ENCODE measurements at regions not wholly inside any gene's neighbourhood (a gene's known extent, or its start where the extent isn't known, plus 50 kb on each side); places are given as distances from the start of the nearest gene placed in this dataset.

DNA sequence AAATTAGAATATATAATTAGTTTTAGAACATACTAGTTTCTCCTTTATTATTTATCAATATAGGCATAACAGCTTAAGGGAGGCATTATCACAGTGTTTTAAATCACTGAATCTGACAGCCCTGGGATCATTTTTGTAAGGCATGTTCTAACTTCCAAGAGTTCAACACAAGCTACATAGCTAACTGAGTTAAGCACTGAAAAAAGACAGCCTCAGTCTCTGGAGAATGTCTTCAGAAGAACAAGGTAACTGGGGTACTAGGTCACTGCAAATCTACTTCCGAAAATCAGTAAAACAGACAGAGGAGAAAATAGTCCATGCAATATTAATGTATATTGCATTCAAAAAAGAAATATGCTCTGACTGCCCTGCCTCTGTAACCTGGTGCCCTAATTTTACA is 502.1 kb downstream of the RFC3 start:
- in situ Hi-C loops (cut with HindIII; ENCODE audit: low sequenced_read_pairs) = no loop called here
- no peak for DNase-seq (ENCODE audit: low spot score)

DNA sequence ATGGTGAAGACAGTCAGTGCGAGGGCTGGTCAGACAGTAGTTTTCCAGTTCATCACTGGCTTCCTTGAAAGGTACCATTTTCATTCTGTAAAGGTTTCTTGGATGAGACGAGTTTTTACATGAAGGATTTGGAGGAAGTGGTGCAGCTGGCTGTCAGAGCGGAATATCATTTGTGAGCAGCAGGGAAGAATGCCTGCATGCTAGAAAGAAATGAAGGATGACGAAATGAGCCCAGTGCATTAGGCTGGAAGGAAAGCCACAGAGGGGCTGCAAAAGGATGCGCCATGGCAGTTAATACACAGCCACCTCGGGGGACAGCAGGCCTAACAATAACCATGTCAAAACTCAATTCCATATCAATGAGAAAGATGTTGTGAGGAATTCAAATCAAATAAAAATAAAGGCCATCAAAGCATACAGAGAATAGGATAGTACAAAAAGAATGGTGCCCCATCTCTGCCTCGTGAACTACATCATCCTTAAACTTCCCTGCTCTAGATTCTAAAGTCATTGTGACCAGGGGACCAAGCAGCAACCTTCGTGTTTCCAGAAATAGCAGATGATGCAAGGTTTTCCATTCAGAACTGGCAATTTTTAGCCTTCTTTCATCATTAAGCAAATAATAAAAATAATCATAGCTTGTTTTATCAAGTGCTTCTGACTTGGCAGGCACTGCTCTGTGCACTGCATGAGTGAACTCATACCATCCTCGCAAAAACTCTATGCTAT is 504.2 kb downstream of the RFC3 start:
- DNase-seq (ENCODE audit: low spot score) = peak; percentile 53
- in situ Hi-C loops (cut with HindIII; ENCODE audit: low sequenced_read_pairs) = no loop called here

DNA sequence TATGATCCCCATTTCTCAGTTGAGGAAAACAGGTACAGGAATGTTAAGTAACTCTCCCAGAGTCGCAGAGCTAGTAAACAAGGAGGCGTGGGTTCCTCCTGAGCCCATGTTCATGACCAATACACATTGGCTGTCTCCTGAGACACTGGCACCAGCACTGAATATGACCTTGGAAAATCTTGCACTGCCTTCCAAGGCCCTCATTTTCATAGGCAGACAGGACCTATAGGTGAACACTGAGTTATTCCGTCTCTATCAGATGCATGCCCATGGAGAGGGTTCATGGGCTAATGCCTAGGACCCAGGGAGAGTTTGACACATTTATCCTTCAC is 504.8 kb downstream of the RFC3 start:
- in situ Hi-C loops (cut with HindIII; ENCODE audit: low sequenced_read_pairs) = no loop called here
- DNase-seq (ENCODE audit: low spot score) = no peak

GRCh38 chr13:34335014-34336007 is 517.4 kb downstream of the RFC3 start:
- in situ Hi-C loops (cut with HindIII; ENCODE audit: low sequenced_read_pairs) = no loop called here
- DNase-seq (ENCODE audit: low spot score) = peak; percentile 81

DNA sequence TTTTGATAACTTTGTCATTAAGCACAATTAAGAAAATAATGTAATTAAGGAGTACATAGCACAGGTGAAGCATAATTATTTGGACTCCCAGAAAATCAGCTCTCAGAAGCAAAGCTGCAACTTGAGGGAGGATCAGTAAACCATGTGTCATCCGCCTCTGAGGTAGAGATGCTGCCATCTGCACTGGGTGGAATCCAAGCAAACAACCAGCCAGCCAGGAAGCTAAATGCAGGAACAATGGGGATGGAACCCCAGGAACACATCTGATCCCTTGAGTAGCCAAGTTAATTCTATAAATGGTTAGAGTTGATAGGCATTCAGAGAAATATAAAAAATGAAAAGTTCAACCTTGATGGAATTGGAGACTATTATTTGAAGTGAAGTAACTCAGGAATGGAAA is 520.2 kb downstream of the RFC3 start:
- DNase-seq (ENCODE audit: low spot score) = peak; percentile 75
- in situ Hi-C loops (cut with HindIII; ENCODE audit: low sequenced_read_pairs) = no loop called here

DNA sequence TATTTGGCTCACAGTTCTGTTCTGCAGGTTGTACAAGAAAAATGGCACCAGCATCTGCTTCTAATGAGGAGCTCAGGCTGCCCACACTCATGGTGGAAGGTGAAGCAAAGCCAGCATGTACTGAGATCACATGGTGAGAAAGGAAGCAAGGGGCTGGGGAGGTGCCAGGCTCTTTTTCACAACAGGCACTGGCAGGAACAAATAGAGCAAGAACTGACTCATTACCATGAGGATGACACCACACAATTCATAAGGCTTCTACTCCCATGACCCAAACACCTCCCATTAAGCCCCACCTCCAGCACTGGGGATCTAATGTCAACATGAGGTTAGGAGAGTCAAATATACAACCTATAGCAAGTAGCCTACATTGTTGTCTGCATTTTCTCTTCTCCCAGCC is 522.6 kb downstream of the RFC3 start:
- in situ Hi-C loops (cut with HindIII; ENCODE audit: low sequenced_read_pairs) = no loop called here
- DNase-seq (ENCODE audit: low spot score) = no peak

- DNase-seq (ENCODE audit: low spot score) = no peak
- in situ Hi-C loops (cut with HindIII; ENCODE audit: low sequenced_read_pairs) = no loop called here
These were observed 525.5 kb downstream of the RFC3 start for GRCh38 chr13:34343413-34343940.

- in situ Hi-C loops (cut with HindIII; ENCODE audit: low sequenced_read_pairs) = no loop called here
- no peak for DNase-seq (ENCODE audit: low spot score)
These were observed 526.9 kb downstream of the RFC3 start for GRCh38 chr13:34344816-34345215.

DNA sequence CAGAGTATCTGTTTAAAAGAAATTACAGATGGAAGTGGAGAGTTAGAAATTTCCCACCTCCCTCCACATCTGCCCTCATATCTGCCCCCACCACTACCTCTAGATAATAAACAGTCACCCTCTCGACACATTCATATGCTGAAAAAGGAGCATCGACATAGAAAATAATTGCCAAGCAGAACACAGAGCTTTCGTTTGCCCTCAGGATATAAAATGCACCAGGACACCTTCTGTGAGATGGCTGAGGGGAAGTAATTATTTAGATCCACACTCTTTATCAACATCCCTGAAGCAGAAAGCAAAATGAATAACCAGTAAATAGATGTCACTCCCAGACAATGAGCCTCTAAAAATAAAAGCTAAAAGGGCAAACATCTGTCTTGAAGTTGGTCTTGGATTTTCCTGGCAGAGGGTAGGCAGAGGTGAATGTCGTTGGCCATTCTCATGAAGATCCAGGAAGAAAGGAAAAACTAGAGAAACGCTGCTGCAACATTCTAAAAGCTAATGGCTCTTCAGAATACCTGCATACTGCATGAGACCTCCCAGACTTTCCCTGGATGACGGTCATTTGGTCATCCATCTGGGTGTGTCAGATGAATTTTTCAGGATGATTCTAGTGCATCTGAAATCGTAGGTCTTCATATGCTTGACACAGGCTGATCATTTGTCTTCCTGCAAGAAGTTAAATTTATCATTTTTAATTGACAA is 527.5 kb downstream of the RFC3 start:
- in situ Hi-C loops (cut with HindIII; ENCODE audit: low sequenced_read_pairs) = no loop called here
- DNase-seq (ENCODE audit: low spot score) = no peak

DNA sequence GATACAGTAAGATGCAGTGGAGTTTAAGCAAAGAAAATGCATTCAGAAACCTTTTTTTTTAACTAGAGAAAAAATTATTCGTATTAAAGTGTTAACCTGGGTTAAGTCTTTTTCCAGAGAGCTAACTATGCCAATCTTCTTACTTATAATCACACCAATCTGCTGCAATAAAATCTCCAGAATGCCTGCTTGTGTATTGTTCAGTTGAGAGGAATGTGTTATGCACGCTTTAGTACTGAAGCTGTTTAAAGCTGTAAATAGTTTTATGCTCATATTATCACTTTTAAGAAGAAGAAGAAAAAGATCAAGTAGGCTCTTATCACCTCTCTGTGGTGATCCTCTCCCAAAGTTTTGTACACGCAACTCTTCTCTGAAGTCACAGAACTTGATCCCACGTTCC is 528.7 kb downstream of the RFC3 start:
- no peak for DNase-seq (ENCODE audit: low spot score)
- in situ Hi-C loops (cut with HindIII; ENCODE audit: low sequenced_read_pairs) = no loop called here

- DNase-seq (ENCODE audit: low spot score) = no peak
- in situ Hi-C loops (cut with HindIII; ENCODE audit: low sequenced_read_pairs) = no loop called here
These were observed 530.0 kb downstream of the RFC3 start for GRCh38 chr13:34347784-34348573.

DNA sequence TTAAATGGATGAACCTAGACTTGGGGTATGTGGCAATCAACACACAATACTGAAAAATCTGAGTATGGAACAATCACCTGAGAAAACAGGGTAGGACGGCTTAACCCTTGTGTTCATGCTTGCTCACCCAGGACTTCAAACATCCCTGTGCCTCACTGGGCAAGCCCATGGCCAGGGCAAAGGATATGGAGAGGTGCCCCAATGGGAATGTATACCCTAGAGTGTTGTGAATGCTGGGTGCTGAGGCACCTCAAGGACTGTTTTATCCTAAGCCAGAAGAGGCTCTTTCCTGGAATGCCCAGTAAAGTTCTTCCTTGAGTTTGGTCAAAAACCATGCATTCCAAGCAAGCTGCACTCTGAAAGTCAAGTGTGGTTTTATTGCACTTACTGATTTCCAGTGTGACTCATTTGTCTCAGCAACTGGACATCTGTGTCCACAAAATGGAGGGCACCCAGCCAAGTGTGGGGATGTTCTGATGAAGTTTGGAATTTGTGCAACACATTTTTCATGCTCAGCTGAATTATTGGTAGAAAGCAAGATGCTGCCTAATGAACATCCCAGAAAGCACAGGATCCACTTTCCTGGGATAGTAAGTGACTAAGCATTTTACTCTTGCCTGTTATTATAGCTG is 531.3 kb downstream of the RFC3 start:
- in situ Hi-C loops (cut with HindIII; ENCODE audit: low sequenced_read_pairs) = no loop called here
- DNase-seq (ENCODE audit: low spot score) = no peak

DNA sequence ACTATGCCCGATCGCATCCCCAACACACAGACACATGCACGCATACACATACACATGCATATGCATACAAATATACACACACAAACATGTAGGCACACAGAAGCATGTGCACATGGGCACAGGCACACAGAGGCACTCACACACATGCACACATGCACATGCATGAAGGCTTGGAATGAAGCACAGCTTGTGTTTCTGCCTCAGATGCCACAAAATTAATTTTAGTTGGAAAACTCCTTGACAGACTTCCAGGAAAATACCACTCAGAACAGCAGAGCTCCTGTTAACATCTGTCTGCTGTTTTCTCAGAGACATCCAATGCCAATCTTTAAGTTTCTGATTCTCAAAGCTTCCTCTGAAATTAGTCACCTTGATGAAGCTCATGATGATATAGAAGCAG is 532.7 kb downstream of the RFC3 start:
- DNase-seq (ENCODE audit: low spot score) = no peak
- in situ Hi-C loops (cut with HindIII; ENCODE audit: low sequenced_read_pairs) = no loop called here

- in situ Hi-C loops (cut with HindIII; ENCODE audit: low sequenced_read_pairs) = no loop called here
- DNase-seq (ENCODE audit: low spot score) = no peak
These were observed 533.2 kb downstream of the RFC3 start for GRCh38 chr13:34351134-34351533.

DNA sequence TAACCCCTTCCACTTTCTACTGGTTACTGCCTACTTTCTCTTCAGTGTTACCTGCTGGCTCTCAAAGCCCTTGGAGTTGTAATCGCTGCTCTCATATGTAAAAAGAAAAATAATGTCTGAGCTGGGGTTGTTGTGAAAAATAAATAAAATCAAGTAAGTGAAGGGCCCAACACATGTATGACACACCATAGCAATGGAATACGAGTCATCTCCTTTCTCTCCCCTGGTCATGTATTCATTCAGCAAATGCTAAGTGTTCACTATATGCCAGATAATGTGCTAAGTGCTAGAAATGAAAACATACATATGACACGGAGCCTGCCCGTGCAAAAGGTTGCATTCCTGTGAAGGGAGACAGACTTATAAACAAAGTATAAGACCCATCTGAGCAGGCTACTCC is 535.0 kb downstream of the RFC3 start:
- DNase-seq (ENCODE audit: low spot score) = no peak
- in situ Hi-C loops (cut with HindIII; ENCODE audit: low sequenced_read_pairs) = no loop called here

DNA sequence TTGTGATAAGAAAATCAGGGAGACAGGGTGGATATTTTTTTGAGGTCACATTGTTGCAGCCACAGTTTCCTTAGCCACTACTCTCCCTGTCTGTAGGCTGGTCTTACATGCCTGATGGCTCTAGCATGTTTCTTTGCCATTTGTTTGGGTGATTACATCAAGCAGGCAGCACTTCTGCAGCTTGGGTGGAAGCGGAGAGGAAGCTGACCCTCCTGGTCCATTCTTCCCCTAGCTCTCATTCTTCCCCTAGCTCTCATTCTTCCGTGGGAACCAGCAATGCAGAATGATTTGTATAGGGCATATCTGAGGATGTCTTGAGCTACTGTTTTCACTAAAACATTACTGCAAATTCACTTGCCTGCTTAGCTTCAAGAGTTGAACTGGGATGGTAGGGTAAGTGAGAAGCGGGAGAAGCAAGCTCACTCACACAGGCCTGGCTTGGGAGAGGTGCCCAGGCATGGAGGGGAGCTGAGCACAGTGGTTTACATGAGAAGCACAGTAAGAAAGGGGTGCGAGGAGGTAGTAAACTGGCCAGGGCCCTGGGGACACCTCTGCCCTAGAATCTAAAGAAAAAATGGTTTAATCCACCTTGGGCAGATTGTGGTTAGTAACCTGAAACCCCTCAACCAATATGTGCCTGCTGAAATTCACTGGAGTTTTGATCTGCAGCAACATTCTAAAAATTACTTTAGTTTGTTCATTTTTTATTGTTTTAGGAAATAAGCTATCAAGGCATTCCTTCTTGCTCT is 538.9 kb downstream of the RFC3 start:
- DNase-seq (ENCODE audit: low spot score) = no peak
- in situ Hi-C loops (cut with HindIII; ENCODE audit: low sequenced_read_pairs) = no loop called here

DNA sequence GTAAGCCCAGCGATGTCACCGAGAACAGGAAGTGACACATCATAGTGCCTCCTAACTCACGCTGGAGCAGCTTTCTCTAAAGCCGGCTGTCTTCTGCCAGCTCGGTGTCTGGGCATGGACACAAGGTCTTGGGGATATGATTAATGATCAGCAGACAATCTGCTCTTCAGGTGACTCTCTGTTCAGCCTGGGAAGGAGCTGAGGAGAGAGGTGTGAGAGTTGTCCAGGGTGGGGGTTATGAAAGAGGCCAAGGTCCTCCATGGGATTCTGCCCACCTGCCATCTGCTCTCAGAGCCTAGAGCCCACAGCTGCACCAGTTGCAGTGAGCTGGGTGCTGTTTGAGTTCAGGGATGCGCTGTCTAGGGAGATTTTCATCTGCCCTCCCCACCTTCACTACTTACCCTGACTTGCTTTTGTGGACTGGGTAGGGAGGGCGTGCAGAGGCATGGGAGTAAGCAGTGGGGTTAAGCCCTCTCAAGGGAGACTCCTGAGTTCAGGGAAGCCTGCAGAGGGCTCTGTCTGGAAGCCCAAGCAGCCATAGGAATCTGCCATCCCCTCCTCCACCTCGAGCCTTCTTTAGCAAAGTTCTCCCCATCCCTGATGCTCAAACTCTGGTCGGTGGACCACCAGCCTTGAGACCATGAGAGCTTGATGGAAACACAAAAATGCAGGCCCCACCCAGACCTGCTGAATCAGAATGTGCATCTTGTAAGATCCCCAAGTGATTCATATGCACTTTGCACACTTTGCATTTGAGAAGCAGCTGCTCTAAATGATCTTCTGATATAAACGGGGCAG is 539.7 kb downstream of the RFC3 start:
- no peak for DNase-seq (ENCODE audit: low spot score)
- in situ Hi-C loops (cut with HindIII; ENCODE audit: low sequenced_read_pairs) = no loop called here
